AG10803 (cell line): ENCODE measurements at regions not wholly inside any gene's neighbourhood (a gene's known extent, or its start where the extent isn't known, plus 50 kb on each side); places are given as distances from the start of the nearest gene placed in this dataset.

ENCODE experiments used
- DNase-seq: peaks from one replicate; pipeline ENCODE4 v3.0.0; 2010; ENCODE audit warnings: low read depth
- H3K4me3 ChIP-seq: 2 replicates; pipeline ENCODE4 v1.5.1; 2011; ENCODE audit warnings: mild to moderate bottlenecking, low read length, control low read depth
- CTCF ChIP-seq: conservative IDR thresholded peaks from 2 replicates; pipeline ENCODE4 v1.5.1; 2011; ENCODE audit warnings: mild to moderate bottlenecking, low read length, control low read depth, inconsistent platforms

GRCh38 chr18:37720663-37721062 is 155.1 kb upstream of the CELF4 start:
- no peak for TF ChIP-seq CTCF
- no peak for DNase-seq

DNA sequence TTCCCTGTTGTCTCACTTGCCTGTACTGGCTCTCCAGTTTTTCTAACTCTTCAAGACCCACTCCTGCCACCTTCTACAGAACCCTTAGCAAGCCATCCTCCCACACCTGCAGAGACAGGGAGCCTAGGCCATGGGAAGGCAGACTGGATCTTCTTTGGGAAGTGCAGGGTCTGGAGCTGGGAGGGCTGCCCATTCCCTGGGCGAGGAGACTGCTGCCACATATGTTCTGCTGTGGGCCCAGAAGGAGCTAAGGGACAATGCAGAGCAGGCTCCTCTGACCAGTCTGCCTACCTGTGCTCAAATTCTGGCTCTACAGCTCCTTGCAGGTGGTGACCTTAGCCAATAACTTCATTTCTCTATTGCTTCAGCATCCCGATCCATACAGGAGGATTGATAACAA is 152.1 kb upstream of the CELF4 start:
- H3K4me3 ChIP-seq, result no peak overlapping the region
- no peak for DNase-seq
- TF ChIP-seq CTCF, result no peak

More at GRCh38 chr18:37720663-37721062, 155.1 kb upstream of the CELF4 start:
- no peak overlapping the region for H3K4me3 ChIP-seq

- no peak for DNase-seq
- no peak overlapping the region for H3K4me3 ChIP-seq
- TF ChIP-seq CTCF, result no peak
These were observed 151.5 kb upstream of the CELF4 start for GRCh38 chr18:37717098-37717497.

DNA sequence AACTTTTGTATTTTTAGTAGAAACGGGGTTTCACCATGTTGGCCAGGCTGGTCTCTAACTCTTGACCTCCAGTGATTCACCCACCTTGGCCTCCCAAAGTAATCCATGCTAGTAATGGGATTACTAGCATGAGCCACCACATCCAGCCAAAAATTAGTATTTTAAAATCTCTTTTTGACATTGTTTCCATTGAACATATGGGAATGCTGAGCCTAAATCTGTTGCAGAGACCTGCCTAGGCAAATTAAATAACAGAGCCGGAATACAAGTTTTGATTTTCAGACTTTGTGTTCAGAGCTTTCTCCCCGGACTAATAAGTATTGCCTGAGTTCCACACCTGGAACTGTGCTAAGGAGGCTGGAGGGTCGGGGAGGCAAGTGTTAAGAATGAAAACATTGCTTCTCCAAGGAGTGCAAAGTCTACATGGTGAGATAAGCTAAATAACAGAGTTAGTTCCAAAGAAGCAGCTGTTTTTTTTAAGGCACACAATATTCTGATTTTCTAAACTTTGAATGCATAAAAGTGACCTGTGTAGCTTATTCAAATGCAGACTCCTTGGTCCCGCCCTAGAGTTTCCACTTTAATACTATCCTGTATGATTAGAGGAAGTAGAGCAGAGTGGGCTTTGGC is 150.6 kb upstream of the CELF4 start:
- no peak overlapping the region for H3K4me3 ChIP-seq
- DNase-seq, result no peak
- no peak for TF ChIP-seq CTCF

GRCh38 chr18:37714691-37715090 is 149.1 kb upstream of the CELF4 start:
- H3K4me3 ChIP-seq, result no peak overlapping the region
- no peak for DNase-seq
- TF ChIP-seq CTCF, result no peak

DNA sequence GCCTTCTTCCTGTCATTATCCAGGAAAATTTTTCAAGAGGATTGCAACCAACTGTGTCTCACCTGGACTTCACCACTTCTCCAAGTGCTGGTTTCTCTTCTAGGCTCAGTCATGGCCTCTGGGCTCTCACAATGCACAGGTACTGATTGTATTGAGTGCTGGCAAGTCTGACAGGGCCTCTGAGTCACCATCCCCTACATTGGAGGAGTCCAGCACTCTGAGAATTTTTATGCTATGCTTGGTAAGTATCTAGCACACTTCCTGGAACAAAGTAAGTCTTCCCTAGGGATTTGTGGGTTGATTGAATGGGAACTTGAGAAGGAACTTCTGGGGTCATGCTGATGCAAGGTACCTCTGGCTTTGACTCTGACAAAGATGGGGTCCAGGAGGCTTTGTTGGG is 147.2 kb upstream of the CELF4 start:
- no peak for TF ChIP-seq CTCF
- no peak overlapping the region for H3K4me3 ChIP-seq
- DNase-seq, result no peak

- no peak for DNase-seq
- no peak for TF ChIP-seq CTCF
- no peak overlapping the region for H3K4me3 ChIP-seq
These were observed 146.3 kb upstream of the CELF4 start for GRCh38 chr18:37711766-37712505.
